Trophoblast cell (in vitro differentiated cells and primary cell): ENCODE measurements at regions not wholly inside any gene's neighbourhood (a gene's known extent, or its start where the extent isn't known, plus 50 kb on each side); places are given as distances from the start of the nearest gene placed in this dataset.

Source experiments
- DNase-seq, 2 donors: peaks; one replicate each; pipeline ENCODE4 v3.0.0-alpha.2; 2016
- H2AFZ ChIP-seq: 2 replicates; pipeline ENCODE4 v1.6.1; 2013; ENCODE audit warnings: low read length, moderate library complexity, mild to moderate bottlenecking; ENCODE audit not compliant: insufficient read depth, poor library complexity
- H2AK5ac ChIP-seq: 2 replicates; pipeline ENCODE4 v1.6.1; 2013; ENCODE audit warnings: mild to moderate bottlenecking, low read length
- H2BK120ac ChIP-seq: 2 replicates; pipeline ENCODE4 v1.6.1; 2013; ENCODE audit warnings: low read length, mild to moderate bottlenecking, moderate library complexity; ENCODE audit not compliant: insufficient read depth, poor library complexity
- H2BK12ac ChIP-seq: 2 replicates; pipeline ENCODE4 v1.6.1; 2013; ENCODE audit warnings: mild to moderate bottlenecking, low read length, moderate library complexity
- H2BK5ac ChIP-seq: 2 replicates; pipeline ENCODE4 v1.6.1; 2013; ENCODE audit warnings: low read length, low read depth, moderate library complexity, mild to moderate bottlenecking; ENCODE audit not compliant: poor library complexity
- H3K14ac ChIP-seq: 2 replicates; pipeline ENCODE4 v1.6.1; 2013; ENCODE audit warnings: mild to moderate bottlenecking, low read length
- H3K18ac ChIP-seq: 2 replicates; pipeline ENCODE4 v1.6.1; 2013; ENCODE audit warnings: mild to moderate bottlenecking, low read length
- H3K23ac ChIP-seq: 2 replicates; pipeline ENCODE4 v1.6.1; 2013; ENCODE audit warnings: low read length
- H3K27ac ChIP-seq: 2 replicates; pipeline ENCODE4 v1.5.1; 2013; ENCODE audit warnings: low read depth, mild to moderate bottlenecking, inconsistent platforms, low read length, moderate library complexity
- H3K27me3 ChIP-seq: 2 replicates; pipeline ENCODE4 v1.6.1; 2013; ENCODE audit warnings: inconsistent platforms, mild to moderate bottlenecking, low read length, moderate library complexity; ENCODE audit not compliant: insufficient read depth
- H3K36me3 ChIP-seq, 2 experiments: 1 replicate in 1 of 2; 2 replicates in 1 of 2; pipeline ENCODE4 v1.6.1; 2013; ENCODE audit warnings: low read length in 2 of 2, mild to moderate bottlenecking in 2 of 2, moderate library complexity in 1 of 2; ENCODE audit not compliant: insufficient read depth in 2 of 2, control insufficient read depth in 1 of 2
- H3K4ac ChIP-seq: 2 replicates; pipeline ENCODE4 v1.6.1; 2013; ENCODE audit warnings: low read depth, mild to moderate bottlenecking, low read length, moderate library complexity
- H3K4me1 ChIP-seq, 2 experiments: 1 replicate in 1 of 2; 2 replicates in 1 of 2; pipeline ENCODE4 v1.6.1; 2013; ENCODE audit warnings: low read length in 2 of 2, mild to moderate bottlenecking in 2 of 2, moderate library complexity in 1 of 2; ENCODE audit not compliant: insufficient read depth in 2 of 2, control insufficient read depth in 1 of 2
- H3K4me2 ChIP-seq: 2 replicates; pipeline ENCODE4 v1.6.1; 2013; ENCODE audit warnings: inconsistent platforms, mild to moderate bottlenecking, low read length, moderate library complexity
- H3K4me3 ChIP-seq: 2 replicates; pipeline ENCODE4 v1.5.1; 2013; ENCODE audit warnings: mild to moderate bottlenecking, low read depth, low read length, inconsistent platforms
- H3K79me1 ChIP-seq: one replicate; pipeline ENCODE4 v1.6.1; 2013; ENCODE audit warnings: low read length
- H3K79me2 ChIP-seq: 2 replicates; pipeline ENCODE4 v1.6.1; 2013; ENCODE audit warnings: low read length, mild to moderate bottlenecking; ENCODE audit not compliant: control insufficient read depth, insufficient read depth, poor library complexity
- H3K9ac ChIP-seq: 2 replicates; pipeline ENCODE4 v1.6.1; 2013; ENCODE audit warnings: mild to moderate bottlenecking, low read length
- H3K9me3 ChIP-seq: 2 replicates; pipeline ENCODE4 v1.6.1; 2013; ENCODE audit warnings: low read depth, mild to moderate bottlenecking, control low read depth, inconsistent platforms, low read length; ENCODE audit not compliant: insufficient read depth
- H4K12ac ChIP-seq: 2 replicates; pipeline ENCODE4 v1.6.1; 2013; ENCODE audit warnings: low read depth, mild to moderate bottlenecking, low read length, moderate library complexity
- H4K8ac ChIP-seq: 2 replicates; pipeline ENCODE4 v1.6.1; 2013; ENCODE audit warnings: low read depth, mild to moderate bottlenecking, low read length, moderate library complexity
- H4K91ac ChIP-seq: one replicate; pipeline ENCODE4 v1.6.1; 2013; ENCODE audit warnings: low read depth, mild to moderate bottlenecking, low read length, moderate library complexity
- WGBS: extraction: QIAGEN DNeasy Blood & Tissue Kit; methylation state at CpG from one replicate; pipeline ENCODE4 v1.1.7; 2013; ENCODE audit warnings: missing lambda C conversion rate; ENCODE audit not compliant: insufficient read length, insufficient coverage; ENCODE audit errors: extremely low coverage; 5-methylcytosine and 5-hydroxymethylcytosine counted together

DNA sequence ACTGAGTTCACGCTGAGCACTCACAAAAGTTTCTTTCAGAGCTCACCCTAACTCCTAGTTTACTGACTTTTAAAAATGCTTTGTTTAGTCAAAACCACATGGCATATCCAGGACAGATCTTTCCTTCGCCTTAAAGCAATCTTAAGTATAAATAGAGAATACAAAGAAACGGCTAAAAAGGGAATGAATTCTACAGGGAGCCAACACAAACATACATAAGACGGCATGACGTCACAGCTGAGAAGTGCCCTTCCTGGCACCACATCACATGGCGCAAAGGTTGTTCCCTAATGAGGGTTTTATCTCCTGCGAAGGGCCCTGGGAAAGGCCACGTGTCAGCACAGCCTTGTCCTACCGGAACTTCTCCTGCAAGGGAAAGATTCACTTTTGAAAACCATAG lies 141.3 kb downstream of the IRX1 start:
- Histone ChIP-seq H3K18ac (no peak overlapping the region), H3K23ac (no peak overlapping the region), H3K9ac (no peak overlapping the region), H3K4me1 (peaks cover 2 to 3% of the 10 kb centered on the region in 2 experiments), H3K36me3 (no peaks in the 10 kb centered on the region), H3K79me2 (no peaks in the 10 kb centered on the region), H3K4me2 (no peak overlapping the region), H2AFZ (no peak overlapping the region), H3K14ac (no peak overlapping the region), H4K12ac (no peak overlapping the region), H3K27ac (no peak overlapping the region), H2AK5ac (no peak overlapping the region), H3K4me3 (no peak overlapping the region), H3K9me3 (no peaks in the 10 kb centered on the region), H3K4ac (no peak overlapping the region), H2BK120ac (no peak overlapping the region), H4K8ac (no peak overlapping the region), H2BK12ac (no peak overlapping the region), H3K79me1 (no peaks in the 10 kb centered on the region), H4K91ac (no peak overlapping the region), H2BK5ac (no peak overlapping the region), H3K27me3 (no peaks in the 10 kb centered on the region)
- DNase-seq, result no peak
- WGBS, result no CpG with 5 or more reads among the region's 9 CpGs

GRCh38 chr5:3738919-3739318 lies 143.3 kb downstream of the IRX1 start:
- H3K18ac ChIP-seq, result no peak overlapping the region
- H4K8ac ChIP-seq, result no peak overlapping the region
- no peak overlapping the region for H3K4ac ChIP-seq
- no peak overlapping the region for H3K4me2 ChIP-seq
- no peak overlapping the region for H2BK120ac ChIP-seq
- no peak overlapping the region for H3K14ac ChIP-seq
- no peak overlapping the region for H3K4me3 ChIP-seq
- no peaks in the 10 kb centered on the region for H3K9me3 ChIP-seq
- no peak overlapping the region for H4K12ac ChIP-seq
- no peak for DNase-seq
- H2BK5ac ChIP-seq, result no peak overlapping the region
- H3K4me1 ChIP-seq, result peaks cover 2 to 3% of the 10 kb centered on the region in 2 experiments
- H3K79me1 ChIP-seq, result no peaks in the 10 kb centered on the region
- WGBS, result no CpG with 5 or more reads among the region's 3 CpGs
- no peak overlapping the region for H4K91ac ChIP-seq
- H3K27me3 ChIP-seq, result no peaks in the 10 kb centered on the region
- H3K36me3 ChIP-seq, result no peaks in the 10 kb centered on the region
- H3K79me2 ChIP-seq, result no peaks in the 10 kb centered on the region
- no peak overlapping the region for H3K23ac ChIP-seq
- H3K27ac ChIP-seq, result no peak overlapping the region
- H2AFZ ChIP-seq, result no peak overlapping the region
- no peak overlapping the region for H2BK12ac ChIP-seq
- no peak overlapping the region for H2AK5ac ChIP-seq
- H3K9ac ChIP-seq, result no peak overlapping the region

DNA sequence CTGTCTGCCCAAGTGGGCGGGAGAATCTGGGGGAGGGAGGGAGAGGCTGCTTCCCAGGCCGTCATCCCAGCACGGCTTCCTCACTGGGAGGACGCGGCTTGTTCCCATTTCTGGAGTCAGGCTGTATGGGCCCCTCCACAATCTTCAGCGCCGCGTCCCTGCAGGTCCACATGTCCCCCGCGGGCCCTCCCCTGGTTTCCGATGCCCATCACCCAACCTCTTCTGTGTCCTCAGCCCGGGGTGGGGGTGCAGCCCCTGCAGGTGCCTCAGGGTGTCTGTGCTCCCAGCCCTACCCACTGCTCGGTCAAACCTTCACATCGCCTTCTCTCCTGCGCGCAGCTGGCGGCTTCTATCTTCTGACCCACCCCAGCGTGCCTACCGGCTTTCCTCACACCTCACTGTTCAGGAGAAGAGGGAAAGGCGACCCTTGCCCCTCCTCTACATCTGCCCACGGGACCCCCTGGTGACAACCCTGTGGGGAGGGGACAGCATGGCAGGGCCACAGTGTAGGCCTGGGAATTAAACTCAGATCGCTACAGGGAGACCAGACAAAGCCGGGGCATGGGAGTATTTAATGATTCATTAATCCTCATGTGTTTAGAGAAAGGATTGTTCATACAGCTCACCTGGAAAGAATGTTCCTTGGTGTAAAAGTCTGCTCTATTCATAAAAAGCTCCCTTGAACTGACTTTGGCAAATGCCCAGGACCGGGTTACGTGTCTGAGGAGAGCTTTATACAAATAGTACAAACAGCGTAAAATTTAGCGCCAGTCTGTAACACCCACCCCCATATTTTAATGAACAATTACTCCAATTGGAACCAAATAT lies 145.1 kb downstream of the IRX1 start:
- H3K23ac ChIP-seq, result no peak overlapping the region
- no peaks in the 10 kb centered on the region for H3K79me2 ChIP-seq
- H2BK120ac ChIP-seq, result no peak overlapping the region
- H2AFZ ChIP-seq, result no peak overlapping the region
- H3K4me1 ChIP-seq, result peaks cover 2 to 3% of the 10 kb centered on the region in 2 experiments
- no peak overlapping the region for H3K4ac ChIP-seq
- no peaks in the 10 kb centered on the region for H3K27me3 ChIP-seq
- H3K4me3 ChIP-seq, result no peak overlapping the region
- H3K18ac ChIP-seq, result no peak overlapping the region
- WGBS, result no CpG with 5 or more reads among the region's 27 CpGs
- H3K4me2 ChIP-seq, result no peak overlapping the region
- no peak overlapping the region for H4K8ac ChIP-seq
- DNase-seq, result no peak
- no peak overlapping the region for H2BK12ac ChIP-seq
- no peak overlapping the region for H3K27ac ChIP-seq
- no peaks in the 10 kb centered on the region for H3K36me3 ChIP-seq
- no peaks in the 10 kb centered on the region for H3K9me3 ChIP-seq
- no peak overlapping the region for H2AK5ac ChIP-seq
- no peak overlapping the region for H3K9ac ChIP-seq
- no peak overlapping the region for H4K12ac ChIP-seq
- no peaks in the 10 kb centered on the region for H3K79me1 ChIP-seq
- H2BK5ac ChIP-seq, result no peak overlapping the region
- no peak overlapping the region for H3K14ac ChIP-seq
- H4K91ac ChIP-seq, result no peak overlapping the region

- Histone ChIP-seq H2BK5ac (no peak overlapping the region), H3K79me2 (no peaks in the 10 kb centered on the region), H4K91ac (no peak overlapping the region), H4K12ac (no peak overlapping the region), H3K4me3 (no peak overlapping the region), H3K4me1 (peaks cover 2 to 3% of the 10 kb centered on the region in 2 experiments), H3K27me3 (no peaks in the 10 kb centered on the region), H3K27ac (no peak overlapping the region), H3K14ac (no peak overlapping the region), H3K9ac (no peak overlapping the region), H2BK120ac (no peak overlapping the region), H2BK12ac (no peak overlapping the region), H3K18ac (no peak overlapping the region), H3K9me3 (peaks cover 3% of the 10 kb centered on the region), H3K4ac (no peak overlapping the region), H4K8ac (no peak overlapping the region), H3K36me3 (no peaks in the 10 kb centered on the region), H3K4me2 (no peak overlapping the region), H3K79me1 (no peaks in the 10 kb centered on the region), H3K23ac (no peak overlapping the region), H2AK5ac (no peak overlapping the region), H2AFZ (no peak overlapping the region)
- no CpG with 5 or more reads among the region's 8 CpGs for WGBS
- no peak for DNase-seq
Observed at GRCh38 chr5:3741374-3741770, 145.7 kb downstream of the IRX1 start.
